ENCODE measurements at regions not wholly inside any gene's neighbourhood (a gene's known extent, or its start where the extent isn't known, plus 50 kb on each side); places are given as distances from the start of the nearest gene placed in this dataset.
A peak's percentile ranks its signal among the peaks of the same experiment; 100 is the strongest.

GRCh38 chr13:54287062-54287764 is 1258.6 kb downstream of the OLFM4 start:
- no peaks in the 10 kb centered on the region for H3K9me2 ChIP-seq (replicated peaks; ENCODE audit: control insufficient read depth, low read length)
- H3K79me2 ChIP-seq (ENCODE audit: control insufficient read depth, low read length), result no peaks in the 10 kb centered on the region
- H3K36me3 ChIP-seq (ENCODE audit: control insufficient read depth, low read length), result no peaks in the 10 kb centered on the region
- no peaks in the 10 kb centered on the region for H3K9me3 ChIP-seq (ENCODE audit: control insufficient read depth, insufficient read depth, low read length)
- no peak overlapping the region for H3K27ac ChIP-seq (ENCODE audit: low read depth, low read length)
- H3F3A ChIP-seq (ENCODE audit: control insufficient read depth, insufficient read depth), result no peaks in the 10 kb centered on the region
- H3K4me1 ChIP-seq (ENCODE audit: control insufficient read depth, low read length), result no peaks in the 10 kb centered on the region
- no peak for TF ChIP-seq EZH2phosphoT487 (IDR thresholded peaks at IDR 0.05; ENCODE audit: borderline replicate concordance, low read length)
- no peak for TF ChIP-seq CTCF (IDR thresholded peaks at IDR 0.05; ENCODE audit: low read depth, low read length, poor library complexity, severe bottlenecking)
- H3K27me3 ChIP-seq (ENCODE audit: control insufficient read depth, low read length), result no peaks in the 10 kb centered on the region
- H3K4me2 ChIP-seq (ENCODE audit: low read length), result no peak overlapping the region
- no peaks in the 10 kb centered on the region for H4K20me1 ChIP-seq (ENCODE audit: control insufficient read depth, insufficient read depth, low read depth, low read length)
- no peak overlapping the region for H3K4me3 ChIP-seq (ENCODE audit: low read length)

- no peak for TF ChIP-seq EZH2phosphoT487 (IDR thresholded peaks at IDR 0.05; ENCODE audit: borderline replicate concordance, low read length)
- TF ChIP-seq CTCF (IDR thresholded peaks at IDR 0.05; ENCODE audit: low read depth, low read length, poor library complexity, severe bottlenecking), result no peak
Measured at GRCh38 chr13:54301085-54301484, 1272.5 kb downstream of the OLFM4 start.

GRCh38 chr13:54305377-54305776 is 1276.8 kb downstream of the OLFM4 start:
- no peaks in the 10 kb centered on the region for H3K9me2 ChIP-seq (replicated peaks; ENCODE audit: control insufficient read depth, low read length)
- H4K20me1 ChIP-seq (ENCODE audit: control insufficient read depth, insufficient read depth, low read depth, low read length), result no peaks in the 10 kb centered on the region
- H3K9me3 ChIP-seq (ENCODE audit: control insufficient read depth, insufficient read depth, low read length), result no peaks in the 10 kb centered on the region
- no peak overlapping the region for H3K4me3 ChIP-seq (ENCODE audit: low read length)
- H3K36me3 ChIP-seq (ENCODE audit: control insufficient read depth, low read length), result no peaks in the 10 kb centered on the region
- H3K27ac ChIP-seq (ENCODE audit: low read depth, low read length), result no peak overlapping the region
- H3K79me2 ChIP-seq (ENCODE audit: control insufficient read depth, low read length), result no peaks in the 10 kb centered on the region
- no peak overlapping the region for H3K4me2 ChIP-seq (ENCODE audit: low read length)
- H3F3A ChIP-seq (ENCODE audit: control insufficient read depth, insufficient read depth), result no peaks in the 10 kb centered on the region
- no peaks in the 10 kb centered on the region for H3K4me1 ChIP-seq (ENCODE audit: control insufficient read depth, low read length)
- H3K27me3 ChIP-seq (ENCODE audit: control insufficient read depth, low read length), result no peaks in the 10 kb centered on the region
- TF ChIP-seq EZH2phosphoT487 (IDR thresholded peaks at IDR 0.05; ENCODE audit: borderline replicate concordance, low read length) (no peak), CTCF (IDR thresholded peaks at IDR 0.05; ENCODE audit: low read depth, low read length, poor library complexity, severe bottlenecking) (peak; percentile 25)

More at GRCh38 chr13:54301085-54301484, 1272.5 kb downstream of the OLFM4 start:
- Histone ChIP-seq H4K20me1 (ENCODE audit: control insufficient read depth, insufficient read depth, low read depth, low read length) (no peaks in the 10 kb centered on the region), H3K4me1 (ENCODE audit: control insufficient read depth, low read length) (no peaks in the 10 kb centered on the region), H3K4me3 (ENCODE audit: low read length) (no peak overlapping the region), H3K9me2 (replicated peaks; ENCODE audit: control insufficient read depth, low read length) (no peaks in the 10 kb centered on the region), H3K27ac (ENCODE audit: low read depth, low read length) (no peak overlapping the region), H3K79me2 (ENCODE audit: control insufficient read depth, low read length) (no peaks in the 10 kb centered on the region), H3K27me3 (ENCODE audit: control insufficient read depth, low read length) (no peaks in the 10 kb centered on the region), H3K36me3 (ENCODE audit: control insufficient read depth, low read length) (no peaks in the 10 kb centered on the region), H3K4me2 (ENCODE audit: low read length) (no peak overlapping the region), H3F3A (ENCODE audit: control insufficient read depth, insufficient read depth) (no peaks in the 10 kb centered on the region), H3K9me3 (ENCODE audit: control insufficient read depth, insufficient read depth, low read length) (no peaks in the 10 kb centered on the region)
